K562 (cell line): ENCODE measurements at regions not wholly inside any gene's neighbourhood (a gene's known extent, or its start where the extent isn't known, plus 50 kb on each side); places are given as distances from the start of the nearest gene placed in this dataset.
"Not testable (repeated sequence)": the region's sequence is repeated elsewhere in the genome, so short reads cannot be mapped to it uniquely, and the experiment has no call there.

Experiments used
- ATAC-seq: fragments of 200-7000 bp; cut with Tn5 transposase; 3 replicates; pipeline ENCODE4 v1.9.1; 2020; ENCODE audit warnings: moderate library complexity
- BruUV-seq: library from RNA; stranded (reverse); fragments of 400-500 nt; replicated peaks from 2 replicates; lab custom pipeline; 2021; lab: Mats Ljungman, UMichigan
- CTCF ChIA-PET: fragments of 300-600 bp; formaldehyde crosslinking; extraction: SDS; loops from one replicate; lab custom pipeline; 2021; ENCODE audit warnings: low intra/inter-chr PET ratio; lab: Yijun Ruan, JAX
- POLR2A ChIA-PET: fragments of 300-600, 350-650 bp; sonication (Branson Sonifier 250); formaldehyde crosslinking; extraction: SDS; loops from one replicate; lab custom pipeline; 2021; ENCODE audit warnings: antibody characterized with exemption, inconsistent platforms; lab: Yijun Ruan, JAX
- DNase-seq, 4 experiments: peaks; one replicate each; pipeline versions ENCODE4 v3.0.0 to v3.0.0-alpha.2; 2011 to 2018; ENCODE audit warnings: low spot score in 3 of 4, mixed read lengths in 3 of 4; ENCODE audit errors: extremely low read depth in 1 of 4
- FAIRE-seq: peaks from 2 replicates; lab custom pipeline; 2011; peaks lifted over from hg19 to GRCh38; lab: Jason Lieb, UNC
- H2AFZ ChIP-seq: 2 replicates; pipeline ENCODE4 v1.6.0; 2011; ENCODE audit warnings: low read depth, low read length, control low read depth, inconsistent platforms
- H3K27ac ChIP-seq: fragments of 200-600 bp; 3 replicates; pipeline ENCODE4 v1.8.0; 2011; ENCODE audit warnings: low read depth, mild to moderate bottlenecking, control low read depth, inconsistent platforms, low read length, moderate library complexity, mixed read lengths; ENCODE audit errors: extremely low read depth
- H3K27me3 ChIP-seq, 2 experiments: fragments of 300-600 bp in 1 of 2; 2 replicates in 1 of 2; 3 replicates in 1 of 2; pipeline versions ENCODE4 v1.6.0 to v1.8.0; 2011; ENCODE audit warnings: inconsistent platforms in 2 of 2, low read length in 2 of 2, mild to moderate bottlenecking in 1 of 2, mixed read lengths in 1 of 2, moderate library complexity in 1 of 2; ENCODE audit not compliant: control insufficient read depth in 2 of 2, insufficient read depth in 2 of 2
- H3K36me3 ChIP-seq: fragments of 300-600 bp; 3 replicates; pipeline ENCODE4 v1.8.0; 2011; ENCODE audit warnings: mild to moderate bottlenecking, low read length, inconsistent platforms; ENCODE audit not compliant: control insufficient read depth, insufficient read depth
- H3K4me1 ChIP-seq, 2 experiments: fragments of 200-600 bp in 1 of 2; replicated peaks in 1 of 2; 2 replicates in 1 of 2; 3 replicates in 1 of 2; pipeline versions ENCODE4 v1.5.1 to v1.8.0; 2011; ENCODE audit warnings: inconsistent platforms in 2 of 2, low read length in 2 of 2, mild to moderate bottlenecking in 1 of 2, mixed read lengths in 1 of 2, moderate library complexity in 1 of 2; ENCODE audit not compliant: control insufficient read depth in 2 of 2, insufficient read depth in 2 of 2
- H3K4me2 ChIP-seq: 2 replicates; pipeline ENCODE4 v1.6.1; 2011; ENCODE audit warnings: low read length, control low read depth, inconsistent platforms, mixed read lengths; ENCODE audit not compliant: insufficient read depth
- H3K4me3 ChIP-seq: fragments of 200-600 bp; sonication (generic), shearing (Covaris generic); 2 replicates; pipeline ENCODE4 v1.5.1; 2016; ENCODE audit warnings: control low read depth, inconsistent platforms
- H3K79me2 ChIP-seq: fragments of 200-600 bp; 3 replicates; pipeline ENCODE4 v1.8.0; 2011; ENCODE audit warnings: low read length, inconsistent platforms; ENCODE audit not compliant: control insufficient read depth, insufficient read depth
- H3K9ac ChIP-seq, 2 experiments: 2 replicates each; pipeline versions ENCODE4 v1.6.0 to v1.6.1; 2011; ENCODE audit warnings: low read depth in 2 of 2, low read length in 2 of 2, control low read depth in 1 of 2, inconsistent platforms in 1 of 2, mild to moderate bottlenecking in 1 of 2, mixed read lengths in 1 of 2; ENCODE audit not compliant: insufficient read depth in 1 of 2
- H3K9me1 ChIP-seq: one replicate; pipeline ENCODE4 v1.6.0; 2011; ENCODE audit warnings: inconsistent platforms, mild to moderate bottlenecking, low read length, moderate library complexity; ENCODE audit not compliant: control insufficient read depth, insufficient read depth
- H3K9me3 ChIP-seq: replicated peaks from 2 replicates; pipeline ENCODE4 v1.5.1; 2011; ENCODE audit warnings: low read depth, low read length, inconsistent platforms; ENCODE audit not compliant: control insufficient read depth, insufficient read depth
- H4K20me1 ChIP-seq: replicated peaks from 2 replicates; pipeline ENCODE4 v1.6.1; 2011; ENCODE audit warnings: low read length, inconsistent platforms, mixed read lengths; ENCODE audit not compliant: control insufficient read depth, insufficient read depth
- CTCF ChIP-seq, 3 experiments: IDR thresholded peaks in 2 of 3; conservative IDR thresholded peaks in 1 of 3; 2 replicates each; pipeline ENCODE4 v1.5.1; 2011 to 2012; ENCODE audit warnings: low read length in 3 of 3, mild to moderate bottlenecking in 3 of 3, control low read depth in 2 of 3, improper control_type of control experiment in 1 of 3, inconsistent platforms in 1 of 3, low read depth in 1 of 3, mixed read lengths in 1 of 3, moderate library complexity in 1 of 3; ENCODE audit not compliant: insufficient read depth in 2 of 3
- KLF16 ChIP-seq: IDR thresholded peaks from 2 replicates; pipeline ENCODE4 v1.6.1; 2016; ENCODE audit warnings: antibody characterized with exemption
- MAFG ChIP-seq: fragments of 450-650 bp; conservative IDR thresholded peaks from 2 replicates; pipeline ENCODE4 v1.6.1; 2016; ENCODE audit warnings: missing genetic modification characterization, missing compliant biosample characterization
- MEIS2 ChIP-seq: fragments of 450-650 bp; IDR thresholded peaks from 2 replicates; pipeline ENCODE4 v1.6.1; 2014; ENCODE audit warnings: mild to moderate bottlenecking; ENCODE audit not compliant: partially characterized antibody
- PKNOX1 ChIP-seq: fragments of 450-650 bp; IDR thresholded peaks from 2 replicates; pipeline ENCODE4 v1.6.1; 2016
- RCOR1 ChIP-seq, 2 experiments: IDR thresholded peaks; 2 replicates each; pipeline ENCODE4 v1.6.1; 2012; ENCODE audit warnings: low read depth in 2 of 2, low read length in 2 of 2, borderline replicate concordance in 1 of 2, improper control_type of control experiment in 1 of 2
- VEZF1 ChIP-seq: fragments of 200-800 bp; sonication (Bioruptor generic); IDR thresholded peaks from 2 replicates; pipeline ENCODE4 v1.6.1; 2017; ENCODE audit warnings: missing genetic modification characterization, missing compliant biosample characterization
- ZNF197 ChIP-seq: fragments of 200-800 bp; sonication (Bioruptor generic); IDR thresholded peaks from 2 replicates; pipeline ENCODE4 v1.6.1; 2016; ENCODE audit warnings: low read depth, missing genetic modification characterization, missing compliant biosample characterization
- ZNF263 ChIP-seq: sonication (generic); formaldehyde crosslinking; IDR thresholded peaks from 2 replicates; pipeline ENCODE4 v1.8.0; 2022; ENCODE audit warnings: mild to moderate bottlenecking, missing genetic modification reagents, borderline replicate concordance
- WGBS: fragments of 100-300 bp; shearing (Covaris generic); methylation state at CpG from one replicate; pipeline ENCODE4 v1.1.6; 2016; ENCODE audit warnings: low coverage, mixed read lengths; ENCODE audit not compliant: insufficient coverage; ENCODE audit errors: missing lambda C conversion rate; 5-methylcytosine and 5-hydroxymethylcytosine counted together
- in situ Hi-C: fragments of 300-500 bp; cut with MboI; formaldehyde crosslinking; loops from 4 replicates; pipeline ENCODE4 v1.15.0; 2018; ENCODE audit warnings: inconsistent platforms, mixed read lengths
- intact Hi-C: fragments of 100-400 bp; cut with micrococcal nuclease; formaldehyde crosslinking; loops from 2 replicates; pipeline ENCODE4 v1.14.2; 2022

- not testable (repeated sequence) for H3K79me2 ChIP-seq, H3K36me3 ChIP-seq, BruUV-seq, H4K20me1 ChIP-seq, H3K27me3 ChIP-seq, H3K9me3 ChIP-seq, H3K9me1 ChIP-seq, H3K4me3 ChIP-seq, H3K9ac ChIP-seq
- POLR2A ChIA-PET = interaction anchor here (0.7 to 0.9 kb wide), 2 partner anchors 59 to 172 kb away, joined by 3 read pairs; no protein-coding TSS in a partner anchor
- 11% methylated on average over 6 of the region's 6 CpGs for WGBS
- CTCF ChIA-PET = interaction anchor here (0.6 to 2.7 kb wide), 4 partner anchors 179 to 381 kb away, joined by 3 to 25 read pairs (median 4); no protein-coding TSS in a partner anchor
- intact Hi-C loops (loop anchor here (1.0 to 5.0 kb wide), 5 partner anchors 36 to 178 kb away; no protein-coding TSS in a partner anchor), in situ Hi-C loops (loop anchor here (5.0 kb wide), 1 partner anchor 181 kb away; no protein-coding TSS in a partner anchor)
- peak overlapping the region; percentile 70; the same call in 2 of the 3 replicates for H3K27ac ChIP-seq
- peak; percentile 65 to 89 (median 74) for DNase-seq
- H2AFZ ChIP-seq = peak overlapping the region; percentile 90
- FAIRE-seq = peak; percentile 84
- ATAC-seq = peak; percentile 95
- peaks cover 10 to 21% of the 10 kb centered on the region in 2 experiments; a peak in 4 of 5 replicates for H3K4me1 ChIP-seq
- peak overlapping the region; percentile 34 for H3K4me2 ChIP-seq
- TF ChIP-seq MAFG (tag) = 0 out of 2 replicates have a peak, but pooled peaks have one; percentile 5
- TF ChIP-seq VEZF1 (CRISPR knock-in tag) = peak; percentile 37; the same call in 1 of the 2 replicates
- TF ChIP-seq MEIS2 = peak; percentile 25
- 0 out of 2 replicates have a peak, but pooled peaks have one; percentile 43 for TF ChIP-seq ZNF263 (CRISPR knock-in tag)
- peak; percentile 81 to 91 (median 88) for TF ChIP-seq CTCF (IDR thresholded peaks at IDR 0.05 in 2 of 3, conservative IDR thresholded peaks at IDR 0.05 in 1 of 3; ENCODE audit: insufficient read depth in 2 of 3, low read depth in 1 of 3, low read length in 3 of 3)
- TF ChIP-seq RCOR1 (IDR thresholded peaks at IDR 0.05; ENCODE audit: borderline replicate concordance in 1 of 2, low read depth in 2 of 2, low read length in 2 of 2) = 0 out of 4 replicates have a peak, but pooled peaks of 1 of the 2 experiments have one; percentile 31
- TF ChIP-seq PKNOX1 = peak; percentile 48
- TF ChIP-seq KLF16 = 0 out of 2 replicates have a peak, but pooled peaks have one; percentile 8
- TF ChIP-seq ZNF197 (CRISPR knock-in tag) = peak; percentile 37
These were observed 172.9 kb upstream of the ETV3 start for GRCh38 chr1:157310805-157311729.
